GM12878 (cell line): ENCODE measurements at regions not wholly inside any gene's neighbourhood (a gene's known extent, or its start where the extent isn't known, plus 50 kb on each side); places are given as distances from the start of the nearest gene placed in this dataset.

Source experiments
- CHD4 ChIP-seq: fragments of 200-600 bp; sonication (generic); IDR thresholded peaks from 2 replicates; pipeline ENCODE4 v1.6.1; 2016; ENCODE audit warnings: mild to moderate bottlenecking
- CTCF ChIP-seq, 3 experiments: IDR thresholded peaks in 2 of 3; conservative IDR thresholded peaks in 1 of 3; 2 replicates each; pipeline ENCODE4 v1.5.1; 2011; ENCODE audit warnings: low read depth in 3 of 3, low read length in 3 of 3, mild to moderate bottlenecking in 3 of 3, control low read depth in 2 of 3, moderate library complexity in 2 of 3, inconsistent platforms in 1 of 3, mixed read lengths in 1 of 3; ENCODE audit not compliant: control insufficient read depth in 2 of 3, insufficient read depth in 1 of 3; ENCODE audit errors: extremely low read depth in 1 of 3
- EP300 ChIP-seq, 2 experiments: fragments of 150-350 bp in 1 of 2; IDR thresholded peaks; 2 replicates each; pipeline ENCODE4 v1.6.1; 2011 to 2012; ENCODE audit warnings: low read depth in 2 of 2, low read length in 2 of 2, borderline replicate concordance in 1 of 2, improper control_type of control experiment in 1 of 2, inconsistent platforms in 1 of 2; ENCODE audit not compliant: control insufficient read depth in 1 of 2
- POLR2AphosphoS5 ChIP-seq: IDR thresholded peaks from 2 replicates; pipeline ENCODE4 v1.6.1; 2011; ENCODE audit warnings: mild to moderate bottlenecking, low read length, inconsistent platforms
- POU2F2 ChIP-seq: IDR thresholded peaks from 3 replicates; pipeline ENCODE4 v1.6.1; 2011; ENCODE audit warnings: low read depth, mild to moderate bottlenecking, low read length, borderline replicate concordance
- SMC3 ChIP-seq: IDR thresholded peaks from 2 replicates; pipeline ENCODE4 v1.6.1; 2011; ENCODE audit warnings: low read length, improper control_type of control experiment, borderline replicate concordance

DNA sequence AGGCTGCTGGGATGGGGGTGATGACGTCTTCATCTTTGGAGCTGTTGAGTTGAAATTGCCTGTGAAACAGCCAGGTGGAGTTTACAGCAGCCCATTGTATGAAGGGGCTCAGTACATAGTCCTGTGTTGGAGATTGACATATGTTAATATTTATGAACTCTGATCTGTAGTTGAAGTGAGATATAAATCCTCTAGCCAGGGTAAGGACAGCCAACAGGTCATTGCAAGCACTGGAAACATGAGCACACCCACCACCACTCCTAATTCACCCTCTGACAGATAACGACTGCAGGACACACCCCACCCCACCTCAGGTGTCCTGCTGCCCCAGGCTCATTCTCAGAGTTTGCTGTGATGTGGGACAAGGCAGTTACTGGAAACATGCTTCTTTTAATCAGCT lies 112.4 kb upstream of the TRIB2 start:
- no peak for TF ChIP-seq EP300 (IDR thresholded peaks at IDR 0.05; ENCODE audit: borderline replicate concordance in 1 of 2, control insufficient read depth in 1 of 2, low read depth in 2 of 2, low read length in 2 of 2)
- TF ChIP-seq CHD4, result no peak
- TF ChIP-seq SMC3, result no peak
- TF ChIP-seq POLR2AphosphoS5, result no peak
- no peak for TF ChIP-seq CTCF (IDR thresholded peaks at IDR 0.05 in 2 of 3, conservative IDR thresholded peaks at IDR 0.05 in 1 of 3; ENCODE audit: control insufficient read depth in 2 of 3, extremely low read depth in 1 of 3, insufficient read depth in 1 of 3, low read depth in 3 of 3, low read length in 3 of 3)
- TF ChIP-seq POU2F2, result no peak
